HG02981 (cell line): ENCODE measurements at regions not wholly inside any gene's neighbourhood (a gene's known extent, or its start where the extent isn't known, plus 50 kb on each side); places are given as distances from the start of the nearest gene placed in this dataset.
"Not testable (repeated sequence)": the region's sequence is repeated elsewhere in the genome, so short reads cannot be mapped to it uniquely, and the experiment has no call there.

Experiments
- ATAC-seq: cut with Tn5 transposase; IDR thresholded peaks from one replicate; pipeline ENCODE4 v1.9.1; 2021; ENCODE audit warnings: mild to moderate bottlenecking, moderate library complexity; ENCODE audit not compliant: unreplicated experiment

GRCh38 chr3:82129221-82129801 lies 367.9 kb upstream of the GBE1 start:
- no peak for ATAC-seq

GRCh38 chr3:82128271-82128670 lies 366.8 kb upstream of the GBE1 start:
- no peak for ATAC-seq

GRCh38 chr3:82122554-82123345 lies 361.3 kb upstream of the GBE1 start:
- no peak for ATAC-seq

GRCh38 chr3:82114589-82114988 lies 353.1 kb upstream of the GBE1 start:
- ATAC-seq = no peak

DNA sequence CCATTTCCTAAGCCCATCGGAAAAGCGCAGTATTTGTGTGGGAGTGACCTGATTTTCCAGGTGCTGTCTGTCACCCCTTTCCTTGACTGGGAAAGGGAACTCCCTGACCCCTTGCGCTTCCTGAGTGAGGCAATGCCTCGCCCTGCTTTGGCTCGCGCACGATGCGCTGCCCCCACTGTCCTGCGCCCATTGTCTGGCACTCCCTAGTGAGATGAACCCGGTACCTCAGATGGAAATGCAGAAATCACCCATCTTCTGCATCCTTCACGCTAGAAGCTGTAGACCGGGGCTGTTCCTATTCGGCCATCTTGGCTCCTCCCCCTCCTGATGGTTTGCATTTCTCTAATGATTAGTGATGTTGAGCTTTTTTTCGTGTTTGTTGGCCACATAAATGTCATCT lies 349.3 kb upstream of the GBE1 start:
- not testable (repeated sequence) for ATAC-seq

- no peak for ATAC-seq
Observed at GRCh38 chr3:82103241-82103640, 341.8 kb upstream of the GBE1 start.

GRCh38 chr3:82100378-82100777 lies 338.9 kb upstream of the GBE1 start:
- ATAC-seq = no peak

GRCh38 chr3:82093641-82094040 lies 332.2 kb upstream of the GBE1 start:
- no peak for ATAC-seq

- ATAC-seq = no peak
Observed at GRCh38 chr3:82088749-82089148, 327.3 kb upstream of the GBE1 start.

GRCh38 chr3:82087958-82088357 lies 326.5 kb upstream of the GBE1 start:
- no peak for ATAC-seq

DNA sequence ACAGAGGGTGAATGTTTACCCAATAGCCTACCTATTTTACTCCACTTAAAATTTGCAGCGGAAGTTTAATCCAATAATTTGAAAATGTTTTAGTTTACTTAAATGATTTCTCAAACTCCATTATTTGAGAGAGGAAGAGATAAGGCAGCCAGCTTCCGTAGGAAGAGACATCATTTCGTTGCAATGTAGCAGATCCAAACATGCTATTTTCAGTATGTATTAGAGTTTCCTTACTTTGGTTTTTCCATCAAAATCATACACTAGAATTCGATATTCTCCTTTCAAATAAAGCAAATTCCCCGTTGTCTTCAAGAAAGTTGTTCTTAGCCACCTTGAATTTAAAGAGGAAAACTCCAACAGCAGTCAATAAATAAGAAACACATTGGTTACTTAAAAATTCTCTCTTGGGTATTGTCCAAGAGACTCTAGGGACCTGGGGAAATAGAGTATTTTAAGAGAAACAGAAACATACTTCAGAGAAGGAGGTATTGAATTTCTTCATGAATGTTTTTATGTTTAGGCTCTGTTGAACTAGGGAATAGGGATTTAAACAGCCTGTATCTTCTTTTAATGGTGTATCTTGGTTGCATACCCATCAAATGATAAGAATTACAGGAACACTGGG lies 324.5 kb upstream of the GBE1 start:
- no peak for ATAC-seq

DNA sequence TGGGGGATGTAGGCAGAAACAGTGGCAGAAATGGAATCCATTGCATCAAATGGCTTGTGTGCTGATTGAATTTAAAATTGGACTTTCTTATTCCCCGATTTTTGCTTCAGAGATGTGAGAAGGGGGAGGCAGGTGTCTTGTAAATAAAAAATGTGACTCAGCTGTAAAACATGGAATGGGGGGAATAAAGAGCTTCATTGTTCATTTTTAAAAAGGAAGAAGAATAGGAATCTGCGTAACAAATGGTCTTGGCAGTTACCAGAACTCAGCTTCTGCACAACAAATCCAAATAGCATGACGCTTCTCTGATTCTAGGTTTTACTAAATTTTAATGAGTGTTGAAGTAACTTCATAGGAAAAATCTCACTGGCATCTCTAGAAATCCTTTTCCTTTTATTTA lies 323.9 kb upstream of the GBE1 start:
- no peak for ATAC-seq

- ATAC-seq = no peak
Observed at GRCh38 chr3:82084824-82085223, 323.4 kb upstream of the GBE1 start.

GRCh38 chr3:82082796-82083195 lies 321.4 kb upstream of the GBE1 start:
- no peak for ATAC-seq

DNA sequence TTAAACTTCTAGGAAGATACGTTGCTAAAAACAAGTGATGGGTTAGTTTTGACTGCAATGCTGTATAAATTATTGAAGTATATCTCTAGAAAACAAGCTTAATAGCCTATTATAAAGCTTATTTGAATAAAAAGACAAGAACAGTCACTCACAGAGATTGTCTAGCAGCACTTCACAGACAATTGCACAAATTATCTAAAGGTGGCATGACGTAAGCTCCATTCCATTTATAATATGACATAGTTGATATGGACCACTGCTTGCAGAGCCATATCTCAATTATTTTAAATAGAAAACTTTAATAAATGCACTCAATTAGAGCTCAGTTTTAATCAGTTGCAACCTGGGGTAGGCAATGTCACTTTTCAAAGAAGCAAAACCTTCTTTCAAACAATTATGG lies 319.9 kb upstream of the GBE1 start:
- no peak for ATAC-seq

- ATAC-seq = no peak
Observed at GRCh38 chr3:82080792-82081191, 319.3 kb upstream of the GBE1 start.

- no peak for ATAC-seq
Observed at GRCh38 chr3:82080261-82080660, 318.8 kb upstream of the GBE1 start.

GRCh38 chr3:82079335-82079890 lies 318.0 kb upstream of the GBE1 start:
- ATAC-seq = no peak

DNA sequence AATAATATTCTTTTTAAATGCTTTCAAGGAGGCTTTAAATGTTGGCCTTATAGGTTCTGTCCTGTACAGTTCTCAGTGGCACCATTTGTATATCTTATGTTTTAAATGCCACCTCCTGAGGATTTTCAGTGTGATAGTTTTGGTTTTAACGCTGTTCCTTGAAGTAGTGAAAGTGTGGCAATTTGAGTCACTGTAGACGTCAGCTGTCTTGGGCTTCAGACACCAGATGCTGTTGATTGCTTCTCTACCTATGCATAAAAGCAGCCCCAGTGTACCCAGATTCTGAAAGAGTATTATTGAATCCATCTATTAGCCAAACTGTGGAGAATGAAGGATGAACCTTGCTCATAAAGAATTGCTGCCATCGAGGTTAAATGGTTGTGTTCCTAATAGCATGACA lies 316.8 kb upstream of the GBE1 start:
- no peak for ATAC-seq

DNA sequence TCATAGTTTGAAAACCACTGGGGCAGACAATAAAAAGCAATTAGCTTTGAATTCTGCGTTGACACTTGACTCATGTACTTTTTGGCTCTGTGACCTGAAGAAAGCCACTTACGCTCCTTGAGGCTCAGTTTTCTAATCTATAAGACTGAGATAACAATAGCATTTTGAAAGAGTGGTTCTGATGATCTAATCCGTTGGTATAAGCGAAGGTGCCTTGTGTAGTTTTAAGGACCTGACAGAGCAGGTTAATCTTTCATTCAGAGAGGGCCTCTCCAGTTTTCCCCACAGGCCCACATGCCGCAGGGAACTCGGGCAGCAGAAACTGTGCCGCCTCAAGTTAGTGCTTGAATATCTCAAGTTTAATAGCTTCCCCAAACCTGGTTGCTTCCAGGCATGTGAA lies 306.0 kb upstream of the GBE1 start:
- no peak for ATAC-seq

- no peak for ATAC-seq
Observed at GRCh38 chr3:82058809-82059208, 297.4 kb upstream of the GBE1 start.

DNA sequence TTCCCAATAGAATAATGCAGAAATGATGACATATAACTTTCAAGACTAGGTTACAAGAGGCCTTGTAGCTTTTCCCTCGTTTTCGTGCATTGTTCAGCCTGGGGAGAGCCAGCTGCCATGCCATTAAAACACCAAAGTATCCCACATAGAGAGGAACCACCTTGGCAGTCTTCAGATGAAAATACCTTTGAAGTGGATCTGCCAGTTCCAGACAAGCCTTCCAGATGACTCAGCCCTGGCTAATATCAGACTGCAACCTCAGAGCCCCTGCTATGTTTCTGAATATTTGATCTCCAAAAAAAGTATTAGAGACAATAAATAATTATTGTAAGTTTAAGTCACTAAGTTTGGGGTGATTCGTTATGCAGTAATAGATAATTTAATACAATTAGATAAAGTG lies 294.3 kb upstream of the GBE1 start:
- ATAC-seq = no peak
